HG03460 (cell line): ENCODE measurements at regions not wholly inside any gene's neighbourhood (a gene's known extent, or its start where the extent isn't known, plus 50 kb on each side); places are given as distances from the start of the nearest gene placed in this dataset.

Experiments used
- ATAC-seq: cut with Tn5 transposase; IDR thresholded peaks from one replicate; pipeline ENCODE4 v1.9.1; 2021; ENCODE audit not compliant: unreplicated experiment

DNA sequence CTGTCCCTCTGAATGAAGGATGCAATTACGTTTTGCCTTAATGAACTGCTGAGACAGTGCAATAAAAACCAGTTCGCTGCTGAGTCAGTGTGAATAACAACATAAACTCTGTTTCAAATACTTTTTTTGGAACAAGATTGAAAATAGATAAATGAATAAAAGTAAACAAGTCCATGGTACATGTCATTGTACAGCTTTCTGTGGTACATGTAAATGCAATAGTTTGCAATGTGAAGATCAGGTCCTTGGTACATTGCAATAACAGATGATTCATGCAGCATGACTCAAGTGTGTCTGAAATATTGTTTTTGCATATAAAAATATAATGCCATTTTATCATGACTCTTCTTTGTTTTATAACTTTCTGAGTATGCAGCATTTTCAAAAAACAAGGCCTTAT is 193.4 kb upstream of the PACRGL start:
- ATAC-seq = no peak

DNA sequence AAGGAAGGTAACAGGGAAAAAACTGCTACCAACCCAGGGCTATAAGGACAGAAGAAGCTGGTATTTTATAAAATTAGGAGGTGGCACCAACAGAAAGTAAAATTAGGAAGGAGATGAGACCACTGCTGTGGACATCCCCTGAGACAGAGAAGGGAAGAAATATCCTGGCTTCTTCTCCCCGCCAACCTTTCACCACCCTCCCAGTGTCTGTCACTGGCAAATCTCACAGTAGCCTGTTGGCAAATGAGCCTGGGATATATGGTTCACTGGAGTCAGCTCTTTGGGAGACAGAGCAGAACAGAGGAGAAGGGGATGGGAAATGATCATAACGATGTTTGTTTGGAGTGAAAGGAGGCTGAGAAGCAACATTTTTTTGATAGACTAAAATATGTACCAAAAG is 190.9 kb upstream of the PACRGL start:
- no peak for ATAC-seq

DNA sequence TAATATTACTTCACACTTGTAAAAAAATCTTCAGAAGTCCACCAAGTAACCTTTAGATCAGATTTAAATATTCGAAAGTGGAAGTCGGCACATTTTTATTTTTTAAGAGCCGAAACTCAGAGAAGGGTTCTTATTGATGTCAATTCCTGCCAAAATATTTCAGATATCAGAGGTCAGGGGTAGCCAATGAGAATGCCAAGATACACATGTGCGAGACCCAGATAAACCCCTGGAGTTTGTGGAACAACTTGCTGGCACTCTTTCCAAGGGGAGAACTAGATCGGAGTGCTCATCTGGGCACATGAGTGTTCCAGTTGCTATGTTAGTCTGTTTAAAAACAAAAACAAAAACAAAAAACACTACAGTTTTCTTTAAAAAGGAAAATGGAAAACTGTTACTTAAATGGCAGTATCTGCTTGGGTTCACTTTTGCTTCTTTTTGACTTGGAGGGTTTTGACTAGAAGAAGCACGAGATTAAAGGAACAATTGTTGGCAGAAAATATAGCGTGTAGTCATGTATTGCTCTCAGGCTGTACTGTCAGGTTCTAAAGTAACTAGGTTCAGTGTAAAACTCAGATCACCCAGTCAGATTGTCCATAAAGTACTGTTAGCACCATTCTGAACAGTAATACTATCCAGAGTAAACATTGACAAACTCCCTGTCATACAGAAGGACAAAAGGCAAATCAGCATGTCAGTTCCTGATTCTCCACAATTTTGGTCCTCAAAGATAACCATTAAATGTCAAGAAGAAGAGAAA is 188.0 kb upstream of the PACRGL start:
- no peak for ATAC-seq

DNA sequence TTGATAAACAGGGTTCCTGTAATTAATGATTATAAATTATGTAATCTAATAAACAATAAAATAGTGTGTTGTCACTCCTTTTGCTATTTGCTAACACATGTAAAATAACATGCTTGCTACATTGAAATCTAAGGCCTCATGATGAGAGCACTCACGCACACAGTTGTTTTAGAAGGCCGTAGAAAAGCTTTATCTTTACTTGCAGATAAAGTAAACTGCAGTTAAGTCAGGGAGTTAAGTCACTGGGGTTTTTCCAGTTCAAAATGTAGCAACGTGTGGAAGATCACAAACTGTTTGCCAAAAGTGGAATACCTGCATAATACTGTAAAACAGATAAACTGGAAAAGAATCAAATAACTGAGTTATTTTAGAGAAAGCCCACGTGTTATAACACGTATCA is 187.3 kb upstream of the PACRGL start:
- ATAC-seq = no peak

DNA sequence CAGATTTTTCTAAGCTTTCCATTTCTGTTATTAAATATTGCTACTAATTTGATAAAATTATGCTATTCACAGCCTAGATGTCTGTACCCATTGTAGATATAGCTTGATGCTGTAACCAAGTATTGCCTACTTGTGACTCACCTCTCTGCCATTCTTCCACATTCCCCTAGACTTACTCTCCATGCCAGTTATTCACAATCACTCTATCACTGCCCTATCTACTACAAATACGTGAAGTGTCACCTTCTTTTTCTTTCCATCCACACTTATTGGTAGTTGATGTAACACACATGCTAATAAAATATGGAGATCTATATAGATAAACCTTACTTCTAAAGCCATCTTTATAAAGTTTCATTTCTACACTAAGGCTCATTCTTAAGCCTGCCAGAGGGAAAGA is 179.4 kb upstream of the PACRGL start:
- ATAC-seq = no peak

DNA sequence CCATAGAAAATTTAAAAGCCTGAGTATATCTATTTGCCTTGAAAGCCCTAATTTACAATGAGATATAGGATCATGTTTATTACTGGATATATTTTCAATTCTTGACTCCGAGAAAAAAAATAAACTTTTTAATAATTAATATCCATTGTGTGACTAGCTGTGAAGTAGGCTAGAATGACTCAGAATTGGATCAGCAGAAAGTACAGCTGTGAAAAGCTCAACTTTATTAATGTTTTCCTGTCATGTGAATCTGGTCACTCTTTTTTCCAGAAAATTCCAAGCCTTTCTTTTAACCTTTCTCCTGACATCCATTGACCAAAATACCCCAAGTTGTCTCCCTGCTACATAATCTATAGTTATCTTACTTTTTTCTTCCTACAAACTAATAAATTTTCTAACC is 171.8 kb upstream of the PACRGL start:
- ATAC-seq = no peak

DNA sequence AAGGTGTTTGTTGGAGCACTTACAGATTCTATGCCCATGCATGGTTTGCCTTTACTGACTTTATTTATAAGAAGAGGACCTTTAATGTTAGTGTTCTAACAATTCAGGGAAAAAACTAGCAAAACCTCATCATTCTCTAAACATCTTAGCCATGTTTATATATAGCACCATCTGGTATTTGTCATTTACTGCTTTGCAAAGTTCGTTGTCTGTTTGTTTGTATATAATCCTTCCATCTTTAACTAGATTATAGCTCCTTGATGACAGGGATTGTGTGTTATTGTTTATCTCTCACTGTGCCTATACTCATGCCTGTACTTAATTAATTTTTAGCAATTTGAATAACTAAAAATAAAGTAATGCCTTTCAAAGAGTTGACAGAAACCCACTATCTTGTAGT is 170.6 kb upstream of the PACRGL start:
- no peak for ATAC-seq

DNA sequence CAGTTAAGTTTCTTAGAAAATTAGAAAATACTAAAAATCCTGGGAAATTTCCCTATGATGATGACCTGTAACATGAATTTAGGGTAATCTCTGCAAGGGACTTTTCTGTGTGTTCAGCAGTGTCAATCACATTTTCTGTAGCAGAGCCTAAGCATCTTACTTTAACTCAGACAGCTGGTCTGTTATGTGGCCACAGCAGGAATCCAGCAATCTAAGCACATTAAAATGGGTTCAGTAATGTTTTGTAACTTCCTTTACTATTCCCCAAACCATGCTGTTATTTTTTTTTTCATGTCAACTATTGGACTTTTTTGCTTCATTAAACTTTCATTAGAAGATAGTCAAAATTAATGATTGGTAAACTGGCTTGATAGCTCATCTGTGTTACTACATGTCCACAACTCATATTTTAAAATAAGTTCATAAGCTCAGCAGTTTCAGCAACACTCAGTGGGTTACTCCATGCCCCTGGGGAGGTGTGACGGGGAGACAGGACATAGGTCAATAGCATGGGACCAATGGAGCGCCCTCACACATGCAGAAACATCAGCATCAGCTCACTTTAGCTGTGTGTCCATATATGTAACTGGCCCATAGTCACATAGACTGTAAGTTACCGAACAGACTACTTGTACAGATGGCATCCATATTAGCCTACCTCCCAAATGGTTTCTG is 168.0 kb upstream of the PACRGL start:
- no peak for ATAC-seq

DNA sequence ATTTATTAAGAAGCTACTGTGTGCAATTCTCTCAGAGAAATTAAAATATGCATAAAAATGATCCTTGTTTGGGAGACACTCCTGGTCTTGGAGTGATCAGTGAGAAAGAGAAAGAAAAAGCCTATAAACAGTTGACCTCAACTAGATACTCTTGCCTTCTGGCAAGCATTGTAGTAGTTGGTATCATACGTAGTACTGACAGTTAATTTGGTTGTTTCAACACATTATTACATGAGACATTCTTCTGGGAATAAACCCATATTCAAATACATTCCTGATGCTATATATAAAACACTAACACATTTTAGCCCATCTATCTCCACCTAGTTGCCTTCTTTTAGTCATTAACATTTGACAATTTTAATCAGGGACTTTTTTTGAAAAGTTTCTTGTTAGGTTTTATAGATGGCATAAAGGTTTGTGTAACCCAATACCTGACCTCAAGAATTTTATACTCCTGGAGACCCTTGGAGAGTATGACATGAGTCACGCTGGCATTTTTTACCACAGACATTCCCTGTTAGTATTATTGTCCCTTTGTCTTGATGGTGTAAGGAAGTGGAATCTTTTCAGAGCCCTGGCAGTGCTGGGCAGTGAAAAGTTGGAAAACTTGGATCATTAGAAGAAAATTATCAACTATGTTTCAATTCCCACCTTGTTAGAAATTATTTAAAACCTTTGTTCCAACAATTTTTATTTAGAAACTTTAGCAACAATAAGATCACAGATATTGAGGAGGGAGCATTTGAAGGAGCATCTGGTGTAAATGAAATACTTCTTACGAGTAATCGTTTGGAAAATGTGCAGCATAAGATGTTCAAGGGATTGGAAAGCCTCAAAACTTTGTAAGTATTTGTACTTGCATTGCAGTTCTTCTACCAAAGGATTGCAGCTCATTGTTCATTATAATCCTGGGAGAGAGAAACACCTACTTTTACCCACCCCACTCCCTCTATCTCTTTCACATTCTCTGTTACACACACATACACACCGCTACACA is 167.1 kb upstream of the PACRGL start:
- ATAC-seq = no peak

DNA sequence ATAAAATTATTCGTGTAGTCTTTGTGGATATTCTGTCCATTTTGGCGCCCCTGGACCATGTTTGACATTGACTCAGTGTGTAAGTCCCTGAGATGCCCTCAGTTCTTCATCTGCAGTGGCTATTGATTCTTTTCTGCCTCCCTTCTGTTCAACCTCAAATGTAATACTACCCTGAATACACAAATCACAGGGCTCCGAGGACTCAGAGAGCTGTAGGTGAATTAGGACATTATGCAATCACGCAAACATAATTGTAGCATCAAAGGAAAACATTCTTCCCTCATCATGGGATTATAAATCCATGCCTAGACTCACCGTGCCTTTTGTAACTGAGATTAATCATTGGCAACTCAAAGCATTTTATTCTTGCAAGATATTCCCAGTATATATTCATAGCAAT is 161.4 kb upstream of the PACRGL start:
- ATAC-seq = no peak

DNA sequence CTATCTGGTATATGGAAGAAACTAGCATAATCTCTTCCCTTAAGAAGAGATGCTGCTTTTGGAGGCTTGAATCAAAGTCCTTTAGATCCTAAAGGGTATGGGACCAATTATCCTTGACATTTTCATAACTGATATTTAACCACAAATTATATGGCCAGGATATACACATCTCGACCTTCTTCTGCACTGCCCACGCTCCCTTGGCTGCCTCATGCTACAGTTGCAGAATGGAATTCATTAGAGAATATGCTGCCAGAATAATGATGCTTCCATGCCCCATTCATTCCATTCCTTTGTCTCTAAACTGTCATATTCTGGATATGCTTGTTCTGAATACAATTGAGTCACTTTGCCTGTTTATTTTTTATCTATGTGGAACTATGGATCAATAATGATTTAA is 157.1 kb upstream of the PACRGL start:
- ATAC-seq = no peak

DNA sequence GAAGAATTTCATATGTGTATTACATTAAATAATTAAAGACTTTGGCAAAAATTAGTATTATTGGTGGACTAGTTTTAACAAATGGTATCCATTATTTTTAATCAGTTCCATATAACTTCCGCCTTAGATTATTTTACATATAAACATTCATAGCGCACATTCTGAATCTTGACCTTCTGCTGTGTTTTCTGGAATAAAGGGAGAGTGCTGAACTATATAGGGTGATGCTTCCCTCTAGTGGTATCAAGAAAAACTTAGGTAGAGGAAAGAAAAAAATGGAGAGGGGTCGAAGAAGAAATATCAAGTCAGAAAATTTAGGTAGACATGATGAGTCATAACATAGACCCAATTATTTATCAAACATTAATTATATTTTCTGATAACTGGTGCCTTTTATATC is 155.6 kb upstream of the PACRGL start:
- ATAC-seq = no peak

DNA sequence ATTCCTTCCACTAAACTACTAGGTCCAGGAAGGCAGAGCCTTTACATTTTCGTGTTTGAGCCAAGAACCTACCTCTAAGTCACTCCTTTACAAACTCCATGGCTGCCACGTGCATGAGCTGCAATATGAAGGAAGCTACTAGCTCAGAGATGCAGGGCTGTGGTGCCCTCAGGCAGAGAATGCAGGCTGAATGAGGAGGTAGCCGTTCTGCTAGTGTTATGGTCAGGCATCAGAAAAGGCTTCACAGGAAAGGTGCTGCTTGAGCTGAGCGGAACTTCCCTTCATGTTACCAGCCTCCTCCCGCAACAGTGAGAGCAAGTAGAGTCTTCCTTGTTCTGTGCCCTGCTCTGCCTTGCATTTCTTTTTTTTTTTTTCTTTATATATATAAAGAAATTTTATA is 148.3 kb upstream of the PACRGL start:
- no peak for ATAC-seq

DNA sequence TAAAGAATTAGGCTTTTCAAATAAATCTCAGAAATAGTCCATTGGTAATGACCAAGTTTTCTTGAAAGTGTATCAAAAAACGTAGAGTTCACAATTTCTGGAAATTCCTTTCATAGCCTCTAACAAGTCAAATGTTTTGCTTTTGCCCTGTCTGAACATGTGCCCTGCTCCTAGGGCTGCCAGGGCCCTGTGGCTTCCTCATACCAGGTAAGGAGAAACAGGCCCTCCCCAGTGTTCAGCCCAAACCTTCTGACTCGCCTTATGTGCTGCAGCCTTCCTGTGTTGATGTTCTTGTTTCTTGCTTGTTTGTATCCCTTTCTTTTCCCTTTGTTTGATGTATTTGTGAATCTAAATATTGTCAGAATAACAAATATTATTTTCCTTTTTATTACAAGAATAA is 146.1 kb upstream of the PACRGL start:
- no peak for ATAC-seq

DNA sequence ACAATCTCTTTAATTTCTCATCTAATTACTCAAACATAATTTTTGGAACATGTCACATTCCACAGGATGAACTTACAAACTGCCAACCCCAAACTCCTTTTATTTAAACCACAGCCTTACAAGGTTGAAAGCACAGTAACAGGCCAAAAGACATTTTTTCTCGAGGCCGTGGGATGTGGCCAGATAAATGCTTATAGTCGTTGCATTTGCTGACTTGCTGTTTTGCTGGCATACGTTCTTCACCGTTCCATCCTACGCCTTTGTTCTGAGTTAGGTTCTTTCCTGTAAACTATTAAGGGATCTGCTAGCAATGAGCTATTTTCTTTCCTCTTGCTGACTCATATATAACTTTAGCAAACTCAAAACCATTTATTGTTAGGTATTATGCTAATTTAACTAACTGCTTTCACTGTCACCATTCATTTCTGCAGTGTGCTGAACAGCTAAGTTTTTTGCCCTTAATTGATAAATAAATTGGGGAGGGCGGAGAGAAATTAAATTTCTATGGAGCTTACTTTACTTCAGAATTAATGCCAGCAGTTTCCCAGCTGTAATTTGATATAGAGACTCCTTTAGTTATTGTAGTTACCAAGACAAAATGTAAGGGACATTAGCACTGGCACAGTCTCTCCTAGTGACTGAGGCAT is 135.1 kb upstream of the PACRGL start:
- ATAC-seq = no peak

DNA sequence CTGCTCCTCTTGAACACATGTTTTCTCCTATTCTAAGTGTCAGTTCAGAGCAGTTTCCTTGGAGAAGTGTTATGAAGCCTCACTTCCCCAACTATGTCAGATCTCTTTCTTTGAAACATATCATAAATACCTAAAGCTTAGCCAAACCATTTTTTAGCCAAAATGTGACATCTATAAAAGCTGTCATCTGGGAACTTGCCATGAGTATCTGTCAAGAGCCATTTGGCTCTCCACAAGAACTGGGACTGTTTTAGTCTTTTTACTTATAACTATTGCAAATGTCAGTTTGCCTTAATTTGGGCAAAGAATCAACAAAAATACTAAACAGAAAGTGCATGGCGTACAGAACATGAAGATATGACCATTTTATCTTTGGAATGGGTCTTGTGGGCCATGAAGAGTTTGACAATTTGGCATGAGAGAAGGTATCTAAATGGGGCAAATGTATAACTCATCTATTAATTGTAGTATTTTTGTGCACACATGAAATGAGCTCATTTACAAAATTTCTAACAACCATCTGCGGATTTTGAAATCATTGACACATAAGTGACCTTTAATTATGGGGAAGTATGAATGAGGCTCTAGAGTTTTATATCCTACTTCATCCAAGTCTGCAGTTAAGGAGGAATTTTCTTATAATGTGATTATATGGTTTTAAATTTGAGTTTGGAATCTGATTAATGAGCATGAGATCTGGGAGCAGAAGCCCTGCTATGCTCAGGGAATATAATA is 129.1 kb upstream of the PACRGL start:
- ATAC-seq = no peak

DNA sequence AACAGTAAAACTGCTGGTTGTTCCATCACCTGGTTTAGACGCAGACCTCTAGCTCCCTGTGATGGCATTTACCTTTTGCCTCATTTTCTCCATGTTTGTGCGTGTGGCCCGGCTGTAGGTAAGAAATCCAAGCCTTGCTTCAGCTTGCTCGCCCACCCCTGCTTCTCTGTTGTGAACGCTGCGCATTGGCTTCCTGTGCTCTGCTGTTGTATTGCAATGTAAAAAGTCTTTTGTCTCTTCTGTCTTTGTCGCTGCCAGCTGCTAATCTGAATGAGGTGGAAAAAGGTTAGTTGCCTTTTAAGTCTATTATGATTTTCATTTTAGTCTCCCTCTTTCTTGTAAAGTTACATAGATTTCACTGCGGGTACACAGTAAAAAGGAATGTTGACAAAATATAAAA is 127.3 kb upstream of the PACRGL start:
- no peak for ATAC-seq

DNA sequence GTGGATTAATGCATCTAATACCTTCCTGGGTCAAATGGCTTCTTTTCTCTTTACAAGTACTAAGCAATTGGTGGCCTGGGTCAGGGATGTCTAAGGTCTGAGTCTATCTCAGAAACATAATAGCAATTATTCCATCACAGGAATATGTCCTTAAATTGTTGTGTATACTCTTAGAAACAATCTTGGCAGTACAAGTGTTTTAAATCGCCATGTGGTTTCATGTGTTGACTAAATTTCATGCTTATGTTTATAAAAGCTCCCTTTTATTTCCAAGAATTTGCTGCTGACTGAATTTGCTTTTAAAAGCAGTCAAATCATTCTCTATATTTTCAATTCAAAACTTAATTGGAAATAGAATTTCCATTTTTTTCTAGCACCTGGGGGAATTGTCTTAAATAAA is 125.3 kb upstream of the PACRGL start:
- no peak for ATAC-seq

DNA sequence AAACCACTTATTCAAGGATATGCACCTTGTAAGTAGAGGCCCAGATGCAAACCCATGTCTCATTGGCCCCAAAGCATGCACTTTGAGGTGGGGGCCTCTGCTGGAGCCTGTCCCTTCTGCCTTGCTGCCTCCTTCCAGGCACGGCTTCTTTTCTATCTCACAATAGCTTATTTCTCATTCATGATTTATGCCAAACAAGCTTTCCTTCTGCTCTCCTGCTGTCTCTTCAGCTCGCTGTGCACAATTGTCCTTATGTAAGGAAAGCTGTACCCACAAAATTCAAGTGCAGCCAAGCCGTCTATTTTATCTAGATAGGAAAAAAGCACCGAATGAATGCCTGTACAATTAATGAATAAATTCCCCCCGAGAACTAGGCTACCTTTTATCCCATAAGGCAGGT is 124.8 kb upstream of the PACRGL start:
- ATAC-seq = no peak

DNA sequence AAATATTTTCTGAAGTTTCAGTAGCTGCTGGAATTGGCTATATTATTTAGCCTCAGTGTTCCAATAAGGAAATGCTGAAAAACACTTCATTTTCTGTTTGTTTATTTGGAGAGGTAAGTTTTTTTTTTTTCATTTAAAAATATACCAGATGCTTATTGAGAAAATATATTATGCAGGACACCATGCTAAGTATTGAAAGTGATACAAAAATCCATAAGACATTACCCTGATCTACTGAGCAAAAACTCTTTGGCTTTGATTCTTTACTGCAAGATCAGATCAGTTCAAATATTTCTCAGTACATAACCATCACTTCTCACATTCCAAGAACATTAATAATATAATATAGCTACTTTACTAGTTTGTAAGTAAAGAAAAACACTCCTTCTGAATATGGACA is 123.4 kb upstream of the PACRGL start:
- no peak for ATAC-seq

DNA sequence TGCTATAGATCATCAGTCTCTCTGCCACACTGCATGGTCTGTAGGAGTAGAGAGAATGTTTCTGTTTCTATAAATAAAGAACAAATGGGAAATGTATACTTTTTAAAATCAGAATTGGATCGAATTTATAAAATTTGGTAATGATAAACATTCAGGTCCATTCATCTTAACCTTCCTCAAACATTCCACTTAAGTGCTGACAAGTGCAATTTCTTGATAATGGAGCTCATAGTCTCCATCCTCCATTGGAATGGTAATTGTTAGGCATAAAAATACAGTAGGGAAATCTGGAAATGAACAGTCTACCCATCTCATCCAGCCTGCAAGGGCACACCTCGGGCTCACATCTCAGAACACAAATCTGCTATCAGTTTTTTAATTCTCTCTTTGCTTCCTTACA is 122.6 kb upstream of the PACRGL start:
- ATAC-seq = no peak
